Activated B cell treated with CpG ODN at 0.5 μM for 24 hours (primary cell): ENCODE measurements at regions not wholly inside any gene's neighbourhood (a gene's known extent, or its start where the extent isn't known, plus 50 kb on each side); places are given as distances from the start of the nearest gene placed in this dataset.
A peak's percentile ranks its signal among the peaks of the same experiment; 100 is the strongest.

Source experiments
- ATAC-seq: fragments of 200-7000 bp; cut with Tn5 transposase; one replicate; pipeline ENCODE4 v1.10.0; 2021; ENCODE audit warnings: low read depth, mild to moderate bottlenecking, moderate library complexity
- CTCF ChIA-PET: fragments of 350-600 bp; sonication (Branson Sonifier 250); formaldehyde crosslinking; loops from one replicate; lab custom pipeline; 2021; ENCODE audit warnings: antibody characterized with exemption; lab: Charles Lee
- POLR2A ChIA-PET: fragments of 350-600 bp; sonication (Branson Sonifier 250); formaldehyde crosslinking; loops from one replicate; lab custom pipeline; 2021; ENCODE audit warnings: antibody characterized with exemption; lab: Charles Lee
- DNase-seq: peaks from one replicate; pipeline ENCODE4 v3.0.0; 2022
- H3K27ac Mint-ChIP-seq: one replicate; pipeline ENCODE4 v1.8.0; 2020; ENCODE audit warnings: mixed read lengths
- H3K27me3 Mint-ChIP-seq: one replicate; pipeline ENCODE4 v1.8.0; 2021; ENCODE audit warnings: mixed read lengths
- H3K36me3 Mint-ChIP-seq: one replicate; pipeline ENCODE4 v1.8.0; 2021; ENCODE audit warnings: low read depth, mixed read lengths
- H3K4me1 Mint-ChIP-seq: one replicate; pipeline ENCODE4 v1.8.0; 2021; ENCODE audit warnings: mixed read lengths
- H3K4me3 Mint-ChIP-seq: one replicate; pipeline ENCODE4 v1.8.0; 2020; ENCODE audit warnings: mild to moderate bottlenecking, mixed read lengths
- H3K9me3 Mint-ChIP-seq: one replicate; pipeline ENCODE4 v1.8.0; 2020; ENCODE audit warnings: mixed read lengths
- intact Hi-C: fragments of 100-400 bp; cut with micrococcal nuclease; formaldehyde crosslinking; loops from one replicate; pipeline ENCODE4 v1.15.1; 2024
- TF ChIP-seq, protein P1 (sequence below): fragments of 200-600 bp; IDR thresholded peaks from one replicate; pipeline ENCODE4 v1.8.0; 2022; ENCODE audit warnings: antibody characterized with exemption, mild to moderate bottlenecking

DNA sequence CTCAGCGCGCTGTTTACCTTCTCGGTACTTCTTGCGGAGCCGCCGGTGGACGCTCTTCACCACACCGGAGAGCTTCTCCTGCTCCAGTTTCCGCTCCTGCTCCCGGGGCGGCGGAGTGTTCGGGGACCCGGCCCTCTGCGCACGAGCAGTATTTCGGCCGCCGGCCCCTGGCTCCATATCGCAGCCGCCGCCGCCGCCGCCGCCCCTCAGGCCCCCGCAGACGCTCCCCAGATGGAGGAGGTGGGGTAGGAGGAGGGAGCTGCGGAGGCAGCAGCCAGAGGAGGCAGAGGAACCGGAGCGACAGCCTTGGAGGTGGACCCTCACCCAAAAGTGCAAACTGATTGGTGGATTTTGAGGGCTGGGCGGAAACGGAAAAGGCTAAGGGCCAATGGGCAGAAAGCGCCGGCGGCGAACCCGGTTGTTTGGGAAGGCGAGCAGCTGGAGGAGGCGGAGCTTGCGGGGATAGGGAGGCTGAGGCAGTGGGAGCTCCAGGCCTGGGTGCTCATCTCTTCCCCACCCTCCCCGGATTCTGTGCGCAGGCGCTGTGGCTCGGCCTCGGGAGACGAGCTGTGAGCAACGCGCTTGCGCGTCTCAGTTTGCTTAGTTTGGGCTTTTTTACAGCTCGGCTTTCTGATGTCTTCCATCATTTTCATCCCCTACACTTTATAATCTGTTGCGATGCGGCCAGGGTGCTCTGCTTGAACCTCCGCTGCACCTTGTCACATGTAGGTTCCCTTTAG lies 146.9 kb downstream of the GPR85 start:
- H3K4me3 Mint-ChIP-seq, result peak overlapping the region; percentile 99
- H3K4me1 Mint-ChIP-seq, result peaks cover 46% of the 10 kb centered on the region
- ChIA-PET CTCF (no interaction called here), POLR2A (interaction anchor here (0.6 to 2.0 kb wide), 9 partner anchors 21 to 490 kb away, joined by 3 to 17 read pairs (median 3); partner anchors contain the start of genes IFRD1 and TMEM168)
- H3K27ac Mint-ChIP-seq, result peak overlapping the region; percentile 97
- intact Hi-C loops, result loop anchor here (1.0 to 10.0 kb wide), 7 partner anchors 43 to 1378 kb away; partner anchors contain the start of genes DOCK4, IFRD1, SMIM30 and TMEM168
- ATAC-seq, result peak; percentile 95
- H3K27me3 Mint-ChIP-seq, result no peaks in the 10 kb centered on the region
- TF ChIP-seq, protein P1, sequence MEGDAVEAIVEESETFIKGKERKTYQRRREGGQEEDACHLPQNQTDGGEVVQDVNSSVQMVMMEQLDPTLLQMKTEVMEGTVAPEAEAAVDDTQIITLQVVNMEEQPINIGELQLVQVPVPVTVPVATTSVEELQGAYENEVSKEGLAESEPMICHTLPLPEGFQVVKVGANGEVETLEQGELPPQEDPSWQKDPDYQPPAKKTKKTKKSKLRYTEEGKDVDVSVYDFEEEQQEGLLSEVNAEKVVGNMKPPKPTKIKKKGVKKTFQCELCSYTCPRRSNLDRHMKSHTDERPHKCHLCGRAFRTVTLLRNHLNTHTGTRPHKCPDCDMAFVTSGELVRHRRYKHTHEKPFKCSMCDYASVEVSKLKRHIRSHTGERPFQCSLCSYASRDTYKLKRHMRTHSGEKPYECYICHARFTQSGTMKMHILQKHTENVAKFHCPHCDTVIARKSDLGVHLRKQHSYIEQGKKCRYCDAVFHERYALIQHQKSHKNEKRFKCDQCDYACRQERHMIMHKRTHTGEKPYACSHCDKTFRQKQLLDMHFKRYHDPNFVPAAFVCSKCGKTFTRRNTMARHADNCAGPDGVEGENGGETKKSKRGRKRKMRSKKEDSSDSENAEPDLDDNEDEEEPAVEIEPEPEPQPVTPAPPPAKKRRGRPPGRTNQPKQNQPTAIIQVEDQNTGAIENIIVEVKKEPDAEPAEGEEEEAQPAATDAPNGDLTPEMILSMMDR, result no peak
- DNase-seq, result peak; percentile 97
- H3K36me3 Mint-ChIP-seq, result peaks cover 19% of the 10 kb centered on the region
- H3K9me3 Mint-ChIP-seq, result no peaks in the 10 kb centered on the region

DNA sequence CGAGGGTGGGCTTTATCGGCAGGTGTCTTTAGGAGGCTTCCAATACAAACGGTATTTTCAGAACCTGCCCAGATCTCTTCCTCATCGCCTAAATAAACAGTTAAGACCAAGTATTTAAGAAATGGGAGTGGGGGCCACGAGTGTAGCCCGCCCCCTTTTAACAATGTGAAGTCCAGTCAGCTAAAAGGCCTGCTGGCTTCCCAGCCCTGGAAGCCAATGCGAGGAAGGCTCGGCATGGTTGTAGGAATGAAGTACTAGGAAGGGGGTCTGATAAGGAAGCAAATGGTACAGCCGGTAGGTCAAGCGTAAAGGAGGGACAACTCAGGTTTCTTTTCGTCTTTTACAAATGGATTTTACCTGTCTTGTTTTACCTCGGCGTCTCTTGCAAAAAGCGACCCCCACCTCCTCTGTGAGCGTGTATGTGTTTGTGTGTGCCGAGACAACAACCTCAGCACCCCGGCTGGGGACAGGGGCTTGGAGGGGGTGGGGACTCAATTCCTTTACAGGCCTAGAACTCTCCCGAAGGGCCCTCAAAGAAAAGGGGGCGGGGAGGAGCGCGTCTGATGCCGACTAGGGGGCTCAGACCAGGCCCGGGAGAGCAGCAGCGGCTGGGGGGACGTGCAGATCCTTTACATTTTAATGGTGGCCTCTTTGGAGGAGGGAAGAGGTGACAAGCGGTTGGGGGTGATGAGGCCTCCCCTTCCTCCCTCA lies 147.6 kb downstream of the GPR85 start:
- H3K4me3 Mint-ChIP-seq, result peak overlapping the region; percentile 99
- DNase-seq (no peak), ATAC-seq (peak; percentile 4)
- POLR2A ChIA-PET, result interaction anchor here (0.7 to 2.0 kb wide), 7 partner anchors 22 to 489 kb away, joined by 3 to 17 read pairs (median 4); partner anchors contain the start of genes IFRD1 and TMEM168
- intact Hi-C loops, result loop anchor here (1.0 to 10.0 kb wide), 4 partner anchors 54 to 733 kb away; partner anchors contain the start of genes DOCK4, IFRD1, TMEM168 and ZNF277
- CTCF ChIA-PET, result no interaction called here
- H3K36me3 Mint-ChIP-seq, result peaks cover 24% of the 10 kb centered on the region
- TF ChIP-seq, protein P1, result no peak
- H3K27me3 Mint-ChIP-seq, result no peaks in the 10 kb centered on the region
- H3K27ac Mint-ChIP-seq, result peak overlapping the region; percentile 97
- peaks cover 49% of the 10 kb centered on the region for H3K4me1 Mint-ChIP-seq
- H3K9me3 Mint-ChIP-seq, result no peaks in the 10 kb centered on the region

GRCh38 chr7:112937651-112938415 lies 147.6 kb upstream of the TMEM168 start:
- intact Hi-C loops, result loop anchor here (10.0 kb wide), 1 partner anchor 53 kb away; no protein-coding TSS in a partner anchor
- POLR2A ChIA-PET, result no interaction called here
- TF ChIP-seq, protein P1, result no peak

DNA sequence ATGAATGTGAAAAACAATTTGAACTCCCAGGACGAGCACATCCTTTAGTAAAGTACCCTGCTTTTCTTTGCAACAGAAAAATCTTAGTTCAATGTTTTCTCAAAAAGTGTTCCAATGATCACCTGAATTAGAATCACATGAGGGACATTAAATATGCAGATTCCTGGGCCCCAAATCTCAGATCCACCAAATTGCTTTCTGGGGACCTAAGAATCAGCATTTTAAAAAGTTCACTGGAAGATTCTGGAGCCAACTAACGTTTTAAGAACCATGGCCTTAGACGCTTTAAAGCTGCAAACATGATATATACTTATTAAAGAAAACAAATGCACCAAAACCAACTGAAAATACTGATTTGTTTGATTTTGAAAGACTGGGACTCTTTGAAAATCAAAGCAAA lies 143.4 kb upstream of the TMEM168 start:
- intact Hi-C loops, result loop anchor here (10.0 kb wide), 1 partner anchor 49 kb away; no protein-coding TSS in a partner anchor
- no peak overlapping the region for H3K4me3 Mint-ChIP-seq
- ATAC-seq (no peak), DNase-seq (no peak)
- CTCF ChIA-PET, result no interaction called here
- no peaks in the 10 kb centered on the region for H3K9me3 Mint-ChIP-seq
- TF ChIP-seq, protein P1, result no peak
- no peak overlapping the region for H3K27ac Mint-ChIP-seq
- H3K4me1 Mint-ChIP-seq, result peaks cover 44% of the 10 kb centered on the region
- H3K36me3 Mint-ChIP-seq, result peaks cover 22% of the 10 kb centered on the region
- no peaks in the 10 kb centered on the region for H3K27me3 Mint-ChIP-seq
- POLR2A ChIA-PET, result no interaction called here

More at GRCh38 chr7:112937651-112938415, 147.6 kb upstream of the TMEM168 start:
- ATAC-seq (no peak), DNase-seq (no peak)
- CTCF ChIA-PET, result no interaction called here
- H3K27me3 Mint-ChIP-seq, result no peaks in the 10 kb centered on the region
- no peaks in the 10 kb centered on the region for H3K9me3 Mint-ChIP-seq
- peaks cover 50% of the 10 kb centered on the region for H3K4me1 Mint-ChIP-seq
- H3K4me3 Mint-ChIP-seq, result peak overlapping the region; percentile 99
- H3K27ac Mint-ChIP-seq, result no peak overlapping the region
- H3K36me3 Mint-ChIP-seq, result peaks cover 25% of the 10 kb centered on the region
